ENCODE measurements at regions not wholly inside any gene's neighbourhood (a gene's known extent, or its start where the extent isn't known, plus 50 kb on each side); places are given as distances from the start of the nearest gene placed in this dataset.

DNA sequence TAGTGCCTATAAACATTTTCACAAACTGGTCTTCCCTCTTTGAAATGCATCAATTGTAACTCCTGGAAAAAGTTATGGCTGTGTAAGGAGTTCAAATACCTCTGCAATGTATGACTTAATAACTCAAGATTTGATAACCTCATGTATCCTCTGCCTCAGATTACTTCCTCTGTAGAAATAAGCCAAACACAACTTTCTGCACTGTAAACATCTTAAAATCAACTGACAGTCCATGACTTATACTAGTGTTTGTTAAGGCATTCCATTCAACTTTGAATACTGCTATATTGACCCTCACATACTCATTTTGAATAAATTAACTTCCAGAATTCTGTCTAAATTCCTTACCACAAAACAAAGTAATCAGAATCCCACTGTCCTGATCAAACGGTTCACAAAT, 256.2 kb upstream of the POU5F2 start:
- TF ChIP-seq, protein P1, sequence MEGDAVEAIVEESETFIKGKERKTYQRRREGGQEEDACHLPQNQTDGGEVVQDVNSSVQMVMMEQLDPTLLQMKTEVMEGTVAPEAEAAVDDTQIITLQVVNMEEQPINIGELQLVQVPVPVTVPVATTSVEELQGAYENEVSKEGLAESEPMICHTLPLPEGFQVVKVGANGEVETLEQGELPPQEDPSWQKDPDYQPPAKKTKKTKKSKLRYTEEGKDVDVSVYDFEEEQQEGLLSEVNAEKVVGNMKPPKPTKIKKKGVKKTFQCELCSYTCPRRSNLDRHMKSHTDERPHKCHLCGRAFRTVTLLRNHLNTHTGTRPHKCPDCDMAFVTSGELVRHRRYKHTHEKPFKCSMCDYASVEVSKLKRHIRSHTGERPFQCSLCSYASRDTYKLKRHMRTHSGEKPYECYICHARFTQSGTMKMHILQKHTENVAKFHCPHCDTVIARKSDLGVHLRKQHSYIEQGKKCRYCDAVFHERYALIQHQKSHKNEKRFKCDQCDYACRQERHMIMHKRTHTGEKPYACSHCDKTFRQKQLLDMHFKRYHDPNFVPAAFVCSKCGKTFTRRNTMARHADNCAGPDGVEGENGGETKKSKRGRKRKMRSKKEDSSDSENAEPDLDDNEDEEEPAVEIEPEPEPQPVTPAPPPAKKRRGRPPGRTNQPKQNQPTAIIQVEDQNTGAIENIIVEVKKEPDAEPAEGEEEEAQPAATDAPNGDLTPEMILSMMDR (IDR thresholded peaks at IDR 0.05), result no peak
- no peak for TF ChIP-seq POLR2AphosphoS5 (IDR thresholded peaks at IDR 0.05; ENCODE audit: low read depth, low read length)
- TF ChIP-seq TCF7L2 (IDR thresholded peaks at IDR 0.05; ENCODE audit: low read depth, low read length), result no peak
- TF ChIP-seq, protein P2, sequence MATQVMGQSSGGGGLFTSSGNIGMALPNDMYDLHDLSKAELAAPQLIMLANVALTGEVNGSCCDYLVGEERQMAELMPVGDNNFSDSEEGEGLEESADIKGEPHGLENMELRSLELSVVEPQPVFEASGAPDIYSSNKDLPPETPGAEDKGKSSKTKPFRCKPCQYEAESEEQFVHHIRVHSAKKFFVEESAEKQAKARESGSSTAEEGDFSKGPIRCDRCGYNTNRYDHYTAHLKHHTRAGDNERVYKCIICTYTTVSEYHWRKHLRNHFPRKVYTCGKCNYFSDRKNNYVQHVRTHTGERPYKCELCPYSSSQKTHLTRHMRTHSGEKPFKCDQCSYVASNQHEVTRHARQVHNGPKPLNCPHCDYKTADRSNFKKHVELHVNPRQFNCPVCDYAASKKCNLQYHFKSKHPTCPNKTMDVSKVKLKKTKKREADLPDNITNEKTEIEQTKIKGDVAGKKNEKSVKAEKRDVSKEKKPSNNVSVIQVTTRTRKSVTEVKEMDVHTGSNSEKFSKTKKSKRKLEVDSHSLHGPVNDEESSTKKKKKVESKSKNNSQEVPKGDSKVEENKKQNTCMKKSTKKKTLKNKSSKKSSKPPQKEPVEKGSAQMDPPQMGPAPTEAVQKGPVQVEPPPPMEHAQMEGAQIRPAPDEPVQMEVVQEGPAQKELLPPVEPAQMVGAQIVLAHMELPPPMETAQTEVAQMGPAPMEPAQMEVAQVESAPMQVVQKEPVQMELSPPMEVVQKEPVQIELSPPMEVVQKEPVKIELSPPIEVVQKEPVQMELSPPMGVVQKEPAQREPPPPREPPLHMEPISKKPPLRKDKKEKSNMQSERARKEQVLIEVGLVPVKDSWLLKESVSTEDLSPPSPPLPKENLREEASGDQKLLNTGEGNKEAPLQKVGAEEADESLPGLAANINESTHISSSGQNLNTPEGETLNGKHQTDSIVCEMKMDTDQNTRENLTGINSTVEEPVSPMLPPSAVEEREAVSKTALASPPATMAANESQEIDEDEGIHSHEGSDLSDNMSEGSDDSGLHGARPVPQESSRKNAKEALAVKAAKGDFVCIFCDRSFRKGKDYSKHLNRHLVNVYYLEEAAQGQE (IDR thresholded peaks at IDR 0.05; ENCODE audit: insufficient read depth in 1 of 2, low read depth in 2 of 2, low read length in 1 of 2), result no peak
- no peak for TF ChIP-seq SIN3A (IDR thresholded peaks at IDR 0.05; ENCODE audit: borderline replicate concordance, insufficient read depth, low read depth, low read length)

Data from Panc1 (cell line).